IMR-90 (cell line): ENCODE measurements at regions not wholly inside any gene's neighbourhood (a gene's known extent, or its start where the extent isn't known, plus 50 kb on each side); places are given as distances from the start of the nearest gene placed in this dataset.

Source experiments
- ATAC-seq: fragments of 200-7000 bp; cut with Tn5 transposase; 2 replicates; pipeline ENCODE4 v1.9.1; 2020; ENCODE audit warnings: low read depth, mild to moderate bottlenecking, moderate library complexity
- BruUV-seq: library from RNA; stranded (reverse); fragments of 400-500 nt; replicated peaks from 2 replicates; lab custom pipeline; 2021; lab: Mats Ljungman, UMichigan
- CTCF ChIA-PET: fragments of 300-600 bp; formaldehyde crosslinking; extraction: SDS; loops from one replicate; lab custom pipeline; 2021; ENCODE audit warnings: antibody characterized with exemption; lab: Yijun Ruan, JAX
- POLR2A ChIA-PET: fragments of 300-600 bp; sonication (Branson Sonifier 250); formaldehyde crosslinking; loops from one replicate; lab custom pipeline; 2022; ENCODE audit warnings: antibody characterized with exemption; ENCODE audit not compliant: unreplicated experiment; lab: Charles Lee
- DNase-seq: peaks from one replicate; pipeline ENCODE4 v3.0.0; 2013
- H2AFZ ChIP-seq: replicated peaks from 2 replicates; pipeline ENCODE3; 2013; ENCODE audit warnings: low read length, mild to moderate bottlenecking; ENCODE audit not compliant: poor library complexity
- H2AK5ac ChIP-seq: 2 replicates; pipeline ENCODE4 v1.6.1; 2013; ENCODE audit warnings: low read depth, low read length, inconsistent platforms
- H2AK9ac ChIP-seq: replicated peaks from 2 replicates; pipeline ENCODE3; 2013; ENCODE audit warnings: mild to moderate bottlenecking, low read depth, low read length, moderate library complexity; ENCODE audit not compliant: poor library complexity
- H2BK120ac ChIP-seq: 2 replicates; pipeline ENCODE4 v1.6.1; 2013; ENCODE audit warnings: low read depth, low read length, inconsistent platforms
- H2BK15ac ChIP-seq: 3 replicates; pipeline ENCODE4 v1.6.1; 2013; ENCODE audit warnings: low read depth, low read length, inconsistent platforms
- H2BK20ac ChIP-seq: 2 replicates; pipeline ENCODE4 v1.6.1; 2013; ENCODE audit warnings: low read depth, mild to moderate bottlenecking, inconsistent platforms, low read length, moderate library complexity
- H2BK5ac ChIP-seq: 2 replicates; pipeline ENCODE4 v1.6.1; 2013; ENCODE audit warnings: mild to moderate bottlenecking, low read depth, low read length, inconsistent platforms; ENCODE audit not compliant: poor library complexity, severe bottlenecking
- H3K14ac ChIP-seq: replicated peaks from 2 replicates; pipeline ENCODE4 v1.6.1; 2013; ENCODE audit warnings: low read depth, low read length, inconsistent platforms
- H3K18ac ChIP-seq: 2 replicates; pipeline ENCODE4 v1.6.1; 2013; ENCODE audit warnings: low read depth, low read length, control low read depth
- H3K23ac ChIP-seq: 2 replicates; pipeline ENCODE4 v1.6.1; 2013; ENCODE audit warnings: low read depth, low read length, inconsistent platforms
- H3K27ac ChIP-seq: 2 replicates; pipeline ENCODE4 v1.5.1; 2013; ENCODE audit warnings: mild to moderate bottlenecking, control low read depth, low read length; ENCODE audit not compliant: insufficient read depth
- H3K27me3 ChIP-seq: 2 replicates; pipeline ENCODE4 v1.6.1; 2013; ENCODE audit warnings: low read length; ENCODE audit not compliant: control insufficient read depth, insufficient read depth
- H3K36me3 ChIP-seq: 2 replicates; pipeline ENCODE4 v1.6.1; 2013; ENCODE audit warnings: low read length, mixed read lengths; ENCODE audit not compliant: control insufficient read depth, insufficient read depth
- H3K4ac ChIP-seq: 2 replicates; pipeline ENCODE4 v1.6.1; 2013; ENCODE audit warnings: low read depth, low read length, inconsistent platforms
- H3K4me1 ChIP-seq: 2 replicates; pipeline ENCODE4 v1.6.1; 2013; ENCODE audit warnings: low read length, mixed read lengths; ENCODE audit not compliant: control insufficient read depth, insufficient read depth
- H3K4me2 ChIP-seq: 2 replicates; pipeline ENCODE4 v1.6.1; 2013; ENCODE audit warnings: low read depth, mild to moderate bottlenecking, control low read depth, low read length, moderate library complexity
- H3K4me3 ChIP-seq: 2 replicates; pipeline ENCODE4 v1.5.1; 2013; ENCODE audit warnings: low read depth, mild to moderate bottlenecking, control low read depth, low read length, moderate library complexity; ENCODE audit not compliant: insufficient read depth
- H3K56ac ChIP-seq: 2 replicates; pipeline ENCODE4 v1.6.1; 2013; ENCODE audit warnings: low read length, inconsistent platforms; ENCODE audit not compliant: insufficient read depth; ENCODE audit errors: extremely low read depth
- H3K79me1 ChIP-seq, 2 experiments: 2 replicates each; pipeline ENCODE4 v1.6.1; 2013; ENCODE audit warnings: low read length in 2 of 2, inconsistent platforms in 1 of 2, low read depth in 1 of 2
- H3K9ac ChIP-seq: 2 replicates; pipeline ENCODE4 v1.6.1; 2013; ENCODE audit warnings: low read depth, low read length, control low read depth
- H3K9me1 ChIP-seq: 2 replicates; pipeline ENCODE4 v1.6.1; 2013; ENCODE audit warnings: low read length, inconsistent platforms; ENCODE audit not compliant: insufficient read depth
- H3K9me3 ChIP-seq: 2 replicates; pipeline ENCODE4 v1.6.1; 2013; ENCODE audit warnings: low read length; ENCODE audit not compliant: control insufficient read depth, insufficient read depth
- H4K20me1 ChIP-seq: 2 replicates; pipeline ENCODE4 v1.6.1; 2013; ENCODE audit warnings: low read length, inconsistent platforms; ENCODE audit not compliant: insufficient read depth
- H4K5ac ChIP-seq: 2 replicates; pipeline ENCODE4 v1.6.1; 2013; ENCODE audit warnings: mild to moderate bottlenecking, low read depth, low read length, control low read depth
- H4K8ac ChIP-seq, 2 experiments: 2 replicates each; pipeline ENCODE4 v1.6.1; 2013; ENCODE audit warnings: low read depth in 2 of 2, low read length in 2 of 2, control low read depth in 1 of 2, inconsistent platforms in 1 of 2
- H4K91ac ChIP-seq: 2 replicates; pipeline ENCODE4 v1.6.1; 2013; ENCODE audit warnings: low read depth, low read length, inconsistent platforms; ENCODE audit not compliant: insufficient read depth
- CTCF ChIP-seq: conservative IDR thresholded peaks from 2 replicates; pipeline ENCODE4 v1.5.1; 2012; ENCODE audit warnings: mild to moderate bottlenecking, low read depth, low read length, improper control_type of control experiment
- ELK1 ChIP-seq: fragments of 150-350 bp; IDR thresholded peaks from 2 replicates; pipeline ENCODE4 v1.6.1; 2016; ENCODE audit warnings: low read depth, mild to moderate bottlenecking, low read length, moderate library complexity, borderline replicate concordance
- NFE2L2 ChIP-seq: fragments of 150-350 bp; IDR thresholded peaks from 2 replicates; pipeline ENCODE4 v1.6.1; 2016; ENCODE audit warnings: low read depth, mild to moderate bottlenecking, low read length
- POLR2A ChIP-seq: IDR thresholded peaks from 2 replicates; pipeline ENCODE4 v1.6.1; 2012; ENCODE audit warnings: mild to moderate bottlenecking, low read depth, low read length
- WGBS, 2 experiments: methylation state at CpG; one replicate each; pipeline versions ENCODE4 v1.1.5 to v1.1.7; 2013; ENCODE audit warnings: missing lambda C conversion rate in 2 of 2; ENCODE audit not compliant: insufficient read length in 1 of 2; ENCODE audit errors: extremely low coverage in 2 of 2; 5-methylcytosine and 5-hydroxymethylcytosine counted together
- dilution Hi-C: fragments of 300-500 bp; cut with HindIII; formaldehyde crosslinking; loops from one replicate; pipeline ENCODE4 v1.14.3; 2018; ENCODE audit warnings: low sequenced_read_pairs; ENCODE audit not compliant: unreplicated experiment
- in situ Hi-C: fragments of 300-500 bp; cut with MboI; formaldehyde crosslinking; loops from 3 replicates; pipeline ENCODE4 v1.14.3; 2019; ENCODE audit warnings: low sequenced_read_pairs, inconsistent platforms, mixed read lengths
- intact Hi-C: fragments of 100-400 bp; cut with micrococcal nuclease; formaldehyde crosslinking; loops from 2 replicates; pipeline ENCODE4 v1.10.0; 2022

GRCh38 chr18:75563150-75563549 lies 135.6 kb upstream of the SMIM21 start:
- Histone ChIP-seq H2BK15ac (no peak overlapping the region), H2AFZ (no peak overlapping the region)
- WGBS, 2 experiments, result 83% methylated on average over 2 of the region's 5 CpGs; no CpG with 5 or more reads in 1 of the 2 experiments

More at GRCh38 chr18:75563150-75563549, 135.6 kb upstream of the SMIM21 start:
- in situ Hi-C loops (no loop called here), dilution Hi-C loops (no loop called here), intact Hi-C loops (no loop called here)
- Histone ChIP-seq H3K4ac (no peak overlapping the region), H2BK5ac (no peak overlapping the region), H4K20me1 (no peaks in the 10 kb centered on the region), H3K79me1 (no peaks in the 10 kb centered on the region), H3K56ac (no peak overlapping the region), H3K18ac (no peak overlapping the region), H3K23ac (no peak overlapping the region), H4K91ac (no peak overlapping the region), H3K14ac (no peak overlapping the region), H4K5ac (no peak overlapping the region), H2BK20ac (no peak overlapping the region), H2BK120ac (no peak overlapping the region), H3K4me3 (no peak overlapping the region), H3K27ac (no peak overlapping the region), H3K9ac (no peak overlapping the region), H3K9me3 (no peaks in the 10 kb centered on the region), H2AK5ac (no peak overlapping the region), H3K4me1 (no peaks in the 10 kb centered on the region), H3K36me3 (no peaks in the 10 kb centered on the region), H3K9me1 (no peaks in the 10 kb centered on the region), H3K4me2 (no peak overlapping the region), H4K8ac (no peak overlapping the region), H2AK9ac (no peak overlapping the region), H3K27me3 (peaks cover 10% of the 10 kb centered on the region)
- POLR2A ChIA-PET, result no interaction called here
- no peak for TF ChIP-seq NFE2L2
- no peak for TF ChIP-seq POLR2A
- no peak for TF ChIP-seq ELK1
- no peak for TF ChIP-seq CTCF
- ATAC-seq (no peak), DNase-seq (no peak)
- BruUV-seq, result no TSS peak
- CTCF ChIA-PET, result no interaction called here
